ENCODE measurements at regions not wholly inside any gene's neighbourhood (a gene's known extent, or its start where the extent isn't known, plus 50 kb on each side); places are given as distances from the start of the nearest gene placed in this dataset.

GRCh38 chr17:73934696-73935095, 268.8 kb upstream of the RPL38 start:
- ATAC-seq, result no peak

- no peak for ATAC-seq
Measured at GRCh38 chr17:73936908-73937627, 266.4 kb upstream of the RPL38 start.

DNA sequence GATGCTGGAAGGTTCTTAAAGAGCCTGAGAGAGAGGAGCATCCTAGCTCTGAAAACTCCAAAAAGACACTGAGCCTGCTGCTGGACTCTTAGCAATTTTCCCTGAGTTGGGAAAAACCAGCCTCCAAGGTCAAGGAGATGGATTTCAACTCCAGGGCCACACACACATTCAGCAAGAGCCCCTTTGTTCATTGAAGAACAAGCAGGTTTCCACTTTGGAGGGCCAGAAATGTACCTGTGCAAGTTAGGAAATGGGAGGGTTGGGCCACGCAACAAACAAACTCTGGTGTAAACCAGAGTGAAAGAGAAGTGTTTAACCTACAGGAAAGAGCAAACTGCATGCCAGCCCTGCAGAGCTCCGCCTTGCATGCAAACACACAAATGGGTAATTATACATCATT, 264.8 kb upstream of the RPL38 start:
- no peak for ATAC-seq

DNA sequence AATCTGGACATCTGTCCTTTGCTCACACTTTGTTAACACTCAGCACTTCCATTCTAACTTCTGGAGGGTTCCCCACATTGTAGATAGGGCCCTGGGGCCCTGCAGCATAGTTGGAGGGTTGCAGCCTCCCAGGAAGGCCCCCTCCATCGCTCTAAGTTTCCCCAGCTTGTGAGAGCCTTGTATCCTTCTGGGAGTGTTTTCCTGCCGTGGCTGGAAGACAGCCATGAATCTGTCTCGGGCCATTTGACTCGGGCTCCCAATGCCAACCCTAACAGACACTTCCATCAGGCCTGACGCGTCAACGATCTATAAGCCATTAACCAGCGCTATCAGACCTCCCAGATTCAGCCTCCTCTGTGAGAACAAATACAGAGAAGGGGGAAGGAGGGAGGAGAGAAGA, 263.7 kb upstream of the RPL38 start:
- ATAC-seq, result no peak

- no peak for ATAC-seq
Measured at GRCh38 chr17:73940511-73940910, 263.0 kb upstream of the RPL38 start.

DNA sequence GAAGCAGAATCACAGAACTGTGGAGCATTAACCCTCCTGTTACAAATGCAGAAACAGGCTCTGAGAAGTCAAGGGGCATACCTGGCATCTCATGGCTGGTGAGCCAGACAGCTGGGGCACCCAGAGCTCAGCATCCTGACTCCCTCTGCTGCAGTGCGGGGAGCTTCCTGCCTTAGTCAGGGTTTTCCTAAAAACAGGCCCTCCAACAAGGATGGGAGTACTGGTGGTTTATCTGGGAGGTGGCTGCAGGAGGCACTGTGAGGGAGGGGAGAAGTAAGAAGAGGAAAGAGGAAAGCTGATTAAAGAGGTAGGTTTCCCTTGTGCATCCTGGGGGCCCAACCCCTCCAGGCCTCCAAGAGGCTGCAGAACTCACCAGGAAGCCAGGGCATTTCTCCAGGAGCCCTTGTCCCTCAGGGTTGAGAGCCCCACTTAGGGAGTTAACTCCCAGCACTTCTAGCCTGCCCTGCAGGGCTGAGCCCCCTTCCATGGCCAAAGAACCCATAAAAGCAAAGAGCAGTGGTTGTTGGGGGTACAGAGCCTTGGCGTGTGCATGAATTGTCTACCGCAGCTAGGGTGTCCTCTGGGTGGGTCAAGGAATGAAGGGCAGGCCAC, 261.5 kb upstream of the RPL38 start:
- no peak for ATAC-seq

- no peak for ATAC-seq
Measured at GRCh38 chr17:73942703-73943415, 260.6 kb upstream of the RPL38 start.

- ATAC-seq, result no peak
Measured at GRCh38 chr17:73943416-73944110, 259.9 kb upstream of the RPL38 start.

- no peak for ATAC-seq
Measured at GRCh38 chr17:73944366-73944765, 259.1 kb upstream of the RPL38 start.

DNA sequence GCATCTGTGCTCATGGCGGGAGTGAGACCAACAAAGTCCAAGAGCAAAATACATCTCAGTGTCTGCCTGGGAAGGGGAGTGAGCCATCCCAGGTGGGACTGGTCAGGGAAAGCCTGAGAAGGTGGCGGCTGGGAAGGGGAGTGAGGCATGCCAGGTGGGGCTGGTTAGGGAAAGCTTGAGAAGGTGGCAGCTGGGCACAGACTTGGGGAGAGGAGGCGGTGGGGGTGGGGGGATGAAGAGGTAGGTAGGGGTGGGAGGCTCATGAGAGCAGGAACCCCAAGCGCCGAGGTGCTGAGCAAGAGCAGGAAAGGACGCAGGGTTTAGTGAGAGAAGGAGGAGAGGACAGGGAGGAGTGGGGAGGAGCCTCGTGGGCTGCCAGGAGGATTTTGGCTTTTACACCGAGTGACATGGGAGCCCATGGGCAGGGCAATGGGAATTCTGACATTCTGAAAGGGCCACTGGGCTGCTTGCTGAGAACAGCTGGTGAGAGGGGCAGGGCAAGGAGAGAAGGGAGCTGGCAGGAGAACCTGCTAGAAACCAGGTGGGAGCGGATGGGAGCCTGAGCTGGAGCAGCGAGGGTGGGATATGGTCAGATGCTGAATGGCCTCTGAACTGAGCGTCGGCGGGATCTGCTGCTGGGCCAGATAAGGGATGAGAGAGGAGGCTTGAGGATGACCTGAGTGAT, 256.1 kb upstream of the RPL38 start:
- no peak for ATAC-seq

- ATAC-seq, result no peak
Measured at GRCh38 chr17:73947966-73948355, 255.5 kb upstream of the RPL38 start.

- no peak for ATAC-seq
Measured at GRCh38 chr17:73949903-73950592, 253.4 kb upstream of the RPL38 start.

DNA sequence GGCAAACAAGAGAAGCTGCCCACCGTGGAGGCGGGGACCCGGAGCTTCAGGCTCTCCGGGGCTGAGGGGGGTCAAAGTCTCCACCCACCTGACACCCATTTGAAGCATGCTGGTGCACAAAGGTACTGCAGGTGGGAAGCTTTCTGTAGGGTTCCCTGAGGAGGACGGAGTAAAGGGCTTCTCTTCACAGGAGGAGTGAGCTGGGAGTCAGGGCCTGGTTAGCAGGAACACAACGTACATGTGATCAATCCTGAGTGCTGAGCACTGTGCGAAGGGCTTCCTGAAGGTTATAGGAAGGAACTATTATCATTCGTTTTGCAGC, 252.9 kb upstream of the RPL38 start:
- no peak for ATAC-seq

GRCh38 chr17:73952082-73952479, 251.4 kb upstream of the RPL38 start:
- ATAC-seq, result no peak

GRCh38 chr17:73952480-73953205, 250.8 kb upstream of the RPL38 start:
- peak in 1 of 2 donors; percentile 51 for ATAC-seq

- no peak for ATAC-seq
Measured at GRCh38 chr17:73953206-73954033, 250.1 kb upstream of the RPL38 start.

GRCh38 chr17:73954951-73955350, 248.5 kb upstream of the RPL38 start:
- no peak for ATAC-seq

GRCh38 chr17:73955616-73956015, 247.9 kb upstream of the RPL38 start:
- no peak for ATAC-seq

GRCh38 chr17:73956169-73956568, 247.3 kb upstream of the RPL38 start:
- no peak for ATAC-seq

DNA sequence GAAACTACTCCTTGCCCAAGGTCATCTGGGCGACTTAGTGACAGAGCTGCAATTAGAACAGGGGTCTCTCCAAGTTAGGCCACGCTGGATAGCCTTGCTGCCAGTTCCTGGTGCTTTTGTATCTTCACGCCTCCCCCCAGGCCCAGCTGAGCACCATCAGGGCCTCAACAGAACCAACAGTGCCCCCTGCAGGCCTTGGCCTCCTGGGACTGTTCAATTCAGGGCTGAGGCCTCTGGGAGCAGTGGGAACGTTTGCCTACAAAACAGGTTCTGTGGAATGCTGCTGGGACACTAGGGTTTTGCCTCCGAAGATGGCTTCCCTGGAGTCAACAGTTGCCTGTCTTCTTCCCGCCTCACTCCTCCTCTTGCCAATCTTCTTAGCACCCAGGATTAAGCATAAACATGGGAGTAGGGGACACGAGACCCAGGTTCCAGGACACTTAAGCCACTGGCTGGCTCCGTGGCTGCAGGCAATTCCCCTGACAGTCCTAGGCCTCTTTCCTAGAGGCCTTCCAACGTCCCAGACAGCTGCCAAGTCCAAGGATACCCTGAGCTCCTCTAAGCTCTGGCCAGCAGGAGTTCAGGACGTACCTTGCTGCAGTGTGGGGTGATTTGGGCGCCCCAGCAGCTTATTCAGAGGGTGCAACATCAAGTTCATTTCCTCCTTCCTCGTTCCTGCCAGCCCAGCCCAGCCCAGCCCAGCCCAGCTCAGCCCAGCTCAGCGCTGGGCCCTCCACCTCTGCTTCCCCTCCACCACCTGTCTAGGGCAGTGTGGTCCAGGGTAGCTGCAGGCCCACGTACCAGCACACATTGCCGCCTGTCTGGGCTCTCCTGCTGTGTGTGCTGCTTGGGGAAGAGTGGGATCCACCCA, 246.6 kb upstream of the RPL38 start:
- ATAC-seq, result no peak

Data from activated CD4-positive, CD25-positive, alpha-beta regulatory T cell treated with anti-CD3 and anti-CD28 coated beads, Interleukin-2, amount 50 U/mL, for 24 hours (primary cell).